IMR-90 (cell line): ENCODE measurements at regions not wholly inside any gene's neighbourhood (a gene's known extent, or its start where the extent isn't known, plus 50 kb on each side); places are given as distances from the start of the nearest gene placed in this dataset.

Experiments used
- ATAC-seq: fragments of 200-7000 bp; cut with Tn5 transposase; 2 replicates; pipeline ENCODE4 v1.9.1; 2020; ENCODE audit warnings: low read depth, mild to moderate bottlenecking, moderate library complexity
- BruUV-seq: library from RNA; stranded (reverse); fragments of 400-500 nt; replicated peaks from 2 replicates; lab custom pipeline; 2021; lab: Mats Ljungman, UMichigan
- CTCF ChIA-PET: fragments of 300-600 bp; formaldehyde crosslinking; extraction: SDS; loops from one replicate; lab custom pipeline; 2021; ENCODE audit warnings: antibody characterized with exemption; lab: Yijun Ruan, JAX
- POLR2A ChIA-PET: fragments of 300-600 bp; sonication (Branson Sonifier 250); formaldehyde crosslinking; loops from one replicate; lab custom pipeline; 2022; ENCODE audit warnings: antibody characterized with exemption; ENCODE audit not compliant: unreplicated experiment; lab: Charles Lee
- DNase-seq: peaks from one replicate; pipeline ENCODE4 v3.0.0; 2013
- H2AFZ ChIP-seq: replicated peaks from 2 replicates; pipeline ENCODE3; 2013; ENCODE audit warnings: low read length, mild to moderate bottlenecking; ENCODE audit not compliant: poor library complexity
- H2AK5ac ChIP-seq: 2 replicates; pipeline ENCODE4 v1.6.1; 2013; ENCODE audit warnings: low read depth, low read length, inconsistent platforms
- H2AK9ac ChIP-seq: replicated peaks from 2 replicates; pipeline ENCODE3; 2013; ENCODE audit warnings: mild to moderate bottlenecking, low read depth, low read length, moderate library complexity; ENCODE audit not compliant: poor library complexity
- H2BK120ac ChIP-seq: 2 replicates; pipeline ENCODE4 v1.6.1; 2013; ENCODE audit warnings: low read depth, low read length, inconsistent platforms
- H2BK15ac ChIP-seq: 3 replicates; pipeline ENCODE4 v1.6.1; 2013; ENCODE audit warnings: low read depth, low read length, inconsistent platforms
- H2BK20ac ChIP-seq: 2 replicates; pipeline ENCODE4 v1.6.1; 2013; ENCODE audit warnings: low read depth, mild to moderate bottlenecking, inconsistent platforms, low read length, moderate library complexity
- H2BK5ac ChIP-seq: 2 replicates; pipeline ENCODE4 v1.6.1; 2013; ENCODE audit warnings: mild to moderate bottlenecking, low read depth, low read length, inconsistent platforms; ENCODE audit not compliant: poor library complexity, severe bottlenecking
- H3K14ac ChIP-seq: replicated peaks from 2 replicates; pipeline ENCODE4 v1.6.1; 2013; ENCODE audit warnings: low read depth, low read length, inconsistent platforms
- H3K18ac ChIP-seq: 2 replicates; pipeline ENCODE4 v1.6.1; 2013; ENCODE audit warnings: low read depth, low read length, control low read depth
- H3K23ac ChIP-seq: 2 replicates; pipeline ENCODE4 v1.6.1; 2013; ENCODE audit warnings: low read depth, low read length, inconsistent platforms
- H3K27ac ChIP-seq: 2 replicates; pipeline ENCODE4 v1.5.1; 2013; ENCODE audit warnings: mild to moderate bottlenecking, control low read depth, low read length; ENCODE audit not compliant: insufficient read depth
- H3K27me3 ChIP-seq: 2 replicates; pipeline ENCODE4 v1.6.1; 2013; ENCODE audit warnings: low read length; ENCODE audit not compliant: control insufficient read depth, insufficient read depth
- H3K36me3 ChIP-seq: 2 replicates; pipeline ENCODE4 v1.6.1; 2013; ENCODE audit warnings: low read length, mixed read lengths; ENCODE audit not compliant: control insufficient read depth, insufficient read depth
- H3K4ac ChIP-seq: 2 replicates; pipeline ENCODE4 v1.6.1; 2013; ENCODE audit warnings: low read depth, low read length, inconsistent platforms
- H3K4me1 ChIP-seq: 2 replicates; pipeline ENCODE4 v1.6.1; 2013; ENCODE audit warnings: low read length, mixed read lengths; ENCODE audit not compliant: control insufficient read depth, insufficient read depth
- H3K4me2 ChIP-seq: 2 replicates; pipeline ENCODE4 v1.6.1; 2013; ENCODE audit warnings: low read depth, mild to moderate bottlenecking, control low read depth, low read length, moderate library complexity
- H3K4me3 ChIP-seq: 2 replicates; pipeline ENCODE4 v1.5.1; 2013; ENCODE audit warnings: low read depth, mild to moderate bottlenecking, control low read depth, low read length, moderate library complexity; ENCODE audit not compliant: insufficient read depth
- H3K56ac ChIP-seq: 2 replicates; pipeline ENCODE4 v1.6.1; 2013; ENCODE audit warnings: low read length, inconsistent platforms; ENCODE audit not compliant: insufficient read depth; ENCODE audit errors: extremely low read depth
- H3K79me1 ChIP-seq, 2 experiments: 2 replicates each; pipeline ENCODE4 v1.6.1; 2013; ENCODE audit warnings: low read length in 2 of 2, inconsistent platforms in 1 of 2, low read depth in 1 of 2
- H3K9ac ChIP-seq: 2 replicates; pipeline ENCODE4 v1.6.1; 2013; ENCODE audit warnings: low read depth, low read length, control low read depth
- H3K9me1 ChIP-seq: 2 replicates; pipeline ENCODE4 v1.6.1; 2013; ENCODE audit warnings: low read length, inconsistent platforms; ENCODE audit not compliant: insufficient read depth
- H3K9me3 ChIP-seq: 2 replicates; pipeline ENCODE4 v1.6.1; 2013; ENCODE audit warnings: low read length; ENCODE audit not compliant: control insufficient read depth, insufficient read depth
- H4K20me1 ChIP-seq: 2 replicates; pipeline ENCODE4 v1.6.1; 2013; ENCODE audit warnings: low read length, inconsistent platforms; ENCODE audit not compliant: insufficient read depth
- H4K5ac ChIP-seq: 2 replicates; pipeline ENCODE4 v1.6.1; 2013; ENCODE audit warnings: mild to moderate bottlenecking, low read depth, low read length, control low read depth
- H4K8ac ChIP-seq, 2 experiments: 2 replicates each; pipeline ENCODE4 v1.6.1; 2013; ENCODE audit warnings: low read depth in 2 of 2, low read length in 2 of 2, control low read depth in 1 of 2, inconsistent platforms in 1 of 2
- H4K91ac ChIP-seq: 2 replicates; pipeline ENCODE4 v1.6.1; 2013; ENCODE audit warnings: low read depth, low read length, inconsistent platforms; ENCODE audit not compliant: insufficient read depth
- CEBPB ChIP-seq: IDR thresholded peaks from 2 replicates; pipeline ENCODE4 v1.6.1; 2012; ENCODE audit warnings: low read depth, low read length, improper control_type of control experiment
- FOS ChIP-seq: fragments of 150-350 bp; IDR thresholded peaks from 2 replicates; pipeline ENCODE4 v1.6.1; 2016; ENCODE audit warnings: low read depth, low read length
- MAFK ChIP-seq: IDR thresholded peaks from 2 replicates; pipeline ENCODE4 v1.6.1; 2012; ENCODE audit warnings: low read depth, low read length, improper control_type of control experiment
- MAZ ChIP-seq: IDR thresholded peaks from 2 replicates; pipeline ENCODE4 v1.6.1; 2012; ENCODE audit warnings: low read depth, mild to moderate bottlenecking, low read length, improper control_type of control experiment, moderate library complexity, borderline replicate concordance
- MXI1 ChIP-seq: IDR thresholded peaks from 2 replicates; pipeline ENCODE4 v1.6.1; 2012; ENCODE audit warnings: low read depth, mild to moderate bottlenecking, low read length, moderate library complexity, borderline replicate concordance
- NFE2L2 ChIP-seq: fragments of 150-350 bp; IDR thresholded peaks from 2 replicates; pipeline ENCODE4 v1.6.1; 2016; ENCODE audit warnings: low read depth, mild to moderate bottlenecking, low read length
- POLR2A ChIP-seq: IDR thresholded peaks from 2 replicates; pipeline ENCODE4 v1.6.1; 2012; ENCODE audit warnings: mild to moderate bottlenecking, low read depth, low read length
- RAD21 ChIP-seq: IDR thresholded peaks from 2 replicates; pipeline ENCODE4 v1.6.1; 2012; ENCODE audit warnings: low read length, improper control_type of control experiment
- RCOR1 ChIP-seq: IDR thresholded peaks from 2 replicates; pipeline ENCODE4 v1.6.1; 2012; ENCODE audit warnings: mild to moderate bottlenecking, low read length, improper control_type of control experiment; ENCODE audit not compliant: insufficient replicate concordance
- RFX5 ChIP-seq: IDR thresholded peaks from 2 replicates; pipeline ENCODE4 v1.8.0; 2012; ENCODE audit warnings: low read depth, mild to moderate bottlenecking, low read length, moderate library complexity
- SMC3 ChIP-seq: fragments of 150-350 bp; IDR thresholded peaks from 2 replicates; pipeline ENCODE4 v1.6.1; 2016; ENCODE audit warnings: low read depth, mild to moderate bottlenecking, antibody characterized with exemption, low read length, moderate library complexity
- WGBS, 2 experiments: methylation state at CpG; one replicate each; pipeline versions ENCODE4 v1.1.5 to v1.1.7; 2013; ENCODE audit warnings: missing lambda C conversion rate in 2 of 2; ENCODE audit not compliant: insufficient read length in 1 of 2; ENCODE audit errors: extremely low coverage in 2 of 2; 5-methylcytosine and 5-hydroxymethylcytosine counted together
- dilution Hi-C: fragments of 300-500 bp; cut with HindIII; formaldehyde crosslinking; loops from one replicate; pipeline ENCODE4 v1.14.3; 2018; ENCODE audit warnings: low sequenced_read_pairs; ENCODE audit not compliant: unreplicated experiment
- in situ Hi-C: fragments of 300-500 bp; cut with MboI; formaldehyde crosslinking; loops from 3 replicates; pipeline ENCODE4 v1.14.3; 2019; ENCODE audit warnings: low sequenced_read_pairs, inconsistent platforms, mixed read lengths
- intact Hi-C: fragments of 100-400 bp; cut with micrococcal nuclease; formaldehyde crosslinking; loops from 2 replicates; pipeline ENCODE4 v1.10.0; 2022
- TF ChIP-seq, protein P1 (sequence below): fragments of 150-350 bp; IDR thresholded peaks from 2 replicates; pipeline ENCODE4 v1.6.1; 2016; ENCODE audit warnings: low read depth, mild to moderate bottlenecking, low read length, moderate library complexity, borderline replicate concordance
- TF ChIP-seq, protein P2 (sequence below): conservative IDR thresholded peaks from 2 replicates; pipeline ENCODE4 v1.5.1; 2012; ENCODE audit warnings: mild to moderate bottlenecking, low read depth, low read length, improper control_type of control experiment

DNA sequence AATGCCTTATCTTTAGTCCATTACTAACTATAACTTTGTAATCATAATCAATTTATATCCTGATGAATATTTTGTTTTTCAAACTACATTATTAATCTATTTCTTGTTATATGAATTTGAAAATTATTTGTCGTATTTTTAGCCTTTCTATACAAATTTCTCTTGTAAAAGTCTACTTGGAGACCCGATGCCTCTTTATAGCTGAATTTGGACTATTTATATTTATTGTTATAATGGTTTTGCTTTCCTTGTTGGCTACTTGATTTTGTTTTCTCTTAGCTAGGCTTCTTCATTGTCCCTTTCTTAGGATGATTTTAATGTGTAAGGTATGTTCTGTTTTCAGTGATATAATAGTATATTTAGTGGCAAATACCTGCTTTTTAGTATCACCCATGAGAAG, 89.5 kb upstream of the RFLNA start:
- intact Hi-C loops = no loop called here
- BruUV-seq = no TSS peak
- Histone ChIP-seq H2BK15ac (no peak overlapping the region), H3K9me1 (no peaks in the 10 kb centered on the region), H2BK20ac (no peak overlapping the region), H3K4me3 (no peak overlapping the region), H2BK5ac (no peak overlapping the region), H3K9ac (no peak overlapping the region), H3K4me1 (no peaks in the 10 kb centered on the region), H3K14ac (no peak overlapping the region), H3K27ac (no peak overlapping the region), H3K56ac (no peak overlapping the region), H2BK120ac (no peak overlapping the region), H2AFZ (no peak overlapping the region), H3K4me2 (no peak overlapping the region), H4K5ac (no peak overlapping the region), H3K23ac (no peak overlapping the region), H3K4ac (no peak overlapping the region), H4K20me1 (no peaks in the 10 kb centered on the region), H3K18ac (no peak overlapping the region), H2AK5ac (no peak overlapping the region), H3K79me1 (no peaks in the 10 kb centered on the region), H4K8ac (no peak overlapping the region), H2AK9ac (no peak overlapping the region), H4K91ac (no peak overlapping the region), H3K9me3 (peaks cover 3% of the 10 kb centered on the region; the same call in 1 of the 2 replicates), H3K27me3 (peaks cover 17% of the 10 kb centered on the region), H3K36me3 (no peaks in the 10 kb centered on the region)
- dilution Hi-C loops = no loop called here
- ATAC-seq = no peak
- DNase-seq = no peak
- POLR2A ChIA-PET = interaction anchor here (0.7 kb wide), 1 partner anchor 187 kb away, joined by 8 read pairs; no protein-coding TSS in a partner anchor
- in situ Hi-C loops = no loop called here
- CTCF ChIA-PET = no interaction called here
- no CpG with 5 or more reads among the region's 2 CpGs for WGBS, 2 experiments
- no peak for TF ChIP-seq RCOR1
- TF ChIP-seq, protein P1, sequence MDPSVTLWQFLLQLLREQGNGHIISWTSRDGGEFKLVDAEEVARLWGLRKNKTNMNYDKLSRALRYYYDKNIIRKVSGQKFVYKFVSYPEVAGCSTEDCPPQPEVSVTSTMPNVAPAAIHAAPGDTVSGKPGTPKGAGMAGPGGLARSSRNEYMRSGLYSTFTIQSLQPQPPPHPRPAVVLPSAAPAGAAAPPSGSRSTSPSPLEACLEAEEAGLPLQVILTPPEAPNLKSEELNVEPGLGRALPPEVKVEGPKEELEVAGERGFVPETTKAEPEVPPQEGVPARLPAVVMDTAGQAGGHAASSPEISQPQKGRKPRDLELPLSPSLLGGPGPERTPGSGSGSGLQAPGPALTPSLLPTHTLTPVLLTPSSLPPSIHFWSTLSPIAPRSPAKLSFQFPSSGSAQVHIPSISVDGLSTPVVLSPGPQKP = no peak
- TF ChIP-seq MAZ = no peak
- TF ChIP-seq SMC3 = no peak
- TF ChIP-seq NFE2L2 = no peak
- no peak for TF ChIP-seq RFX5
- no peak for TF ChIP-seq CEBPB
- TF ChIP-seq RAD21 = no peak
- TF ChIP-seq, protein P2, sequence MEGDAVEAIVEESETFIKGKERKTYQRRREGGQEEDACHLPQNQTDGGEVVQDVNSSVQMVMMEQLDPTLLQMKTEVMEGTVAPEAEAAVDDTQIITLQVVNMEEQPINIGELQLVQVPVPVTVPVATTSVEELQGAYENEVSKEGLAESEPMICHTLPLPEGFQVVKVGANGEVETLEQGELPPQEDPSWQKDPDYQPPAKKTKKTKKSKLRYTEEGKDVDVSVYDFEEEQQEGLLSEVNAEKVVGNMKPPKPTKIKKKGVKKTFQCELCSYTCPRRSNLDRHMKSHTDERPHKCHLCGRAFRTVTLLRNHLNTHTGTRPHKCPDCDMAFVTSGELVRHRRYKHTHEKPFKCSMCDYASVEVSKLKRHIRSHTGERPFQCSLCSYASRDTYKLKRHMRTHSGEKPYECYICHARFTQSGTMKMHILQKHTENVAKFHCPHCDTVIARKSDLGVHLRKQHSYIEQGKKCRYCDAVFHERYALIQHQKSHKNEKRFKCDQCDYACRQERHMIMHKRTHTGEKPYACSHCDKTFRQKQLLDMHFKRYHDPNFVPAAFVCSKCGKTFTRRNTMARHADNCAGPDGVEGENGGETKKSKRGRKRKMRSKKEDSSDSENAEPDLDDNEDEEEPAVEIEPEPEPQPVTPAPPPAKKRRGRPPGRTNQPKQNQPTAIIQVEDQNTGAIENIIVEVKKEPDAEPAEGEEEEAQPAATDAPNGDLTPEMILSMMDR = no peak
- TF ChIP-seq FOS = no peak
- no peak for TF ChIP-seq MXI1
- no peak for TF ChIP-seq POLR2A
- no peak for TF ChIP-seq MAFK
